Islet of Langerhans (tissue), 1 donor: ENCODE measurements at regions not wholly inside any gene's neighbourhood (a gene's known extent, or its start where the extent isn't known, plus 50 kb on each side); places are given as distances from the start of the nearest gene placed in this dataset.
A peak's percentile ranks its signal among the peaks of the same experiment; 100 is the strongest.

Experiments used
- FAIRE-seq: peaks from one replicate; lab custom pipeline; 2011; peaks lifted over from hg19 to GRCh38; lab: Jason Lieb, UNC

- FAIRE-seq: no peak
Measured at GRCh38 chr18:24530630-24531111, 70.2 kb downstream of the HRH4 start.

- no peak for FAIRE-seq
Measured at GRCh38 chr18:24534271-24534670, 73.8 kb downstream of the HRH4 start.

DNA sequence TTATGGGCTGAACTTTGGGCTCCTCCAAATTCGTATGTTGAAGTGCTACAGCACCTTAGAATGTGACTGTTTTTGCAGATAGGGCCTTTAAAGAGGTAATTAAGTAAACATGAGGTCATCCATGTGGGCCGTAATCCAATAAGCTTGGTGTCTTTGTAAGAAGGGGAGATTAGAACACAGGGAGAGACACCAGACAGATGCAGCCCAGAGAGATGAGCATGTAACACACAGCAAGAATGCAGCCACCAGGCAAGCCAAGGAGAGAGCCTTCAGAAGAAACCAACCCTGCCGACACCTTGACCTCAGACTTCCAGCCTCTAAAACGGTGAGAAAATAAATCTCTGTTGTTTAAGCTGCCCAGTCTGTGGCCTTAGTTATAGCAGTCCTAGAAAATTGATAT, 74.3 kb downstream of the HRH4 start:
- no peak for FAIRE-seq

- no peak for FAIRE-seq
Measured at GRCh38 chr18:24535527-24536295, 75.3 kb downstream of the HRH4 start.

DNA sequence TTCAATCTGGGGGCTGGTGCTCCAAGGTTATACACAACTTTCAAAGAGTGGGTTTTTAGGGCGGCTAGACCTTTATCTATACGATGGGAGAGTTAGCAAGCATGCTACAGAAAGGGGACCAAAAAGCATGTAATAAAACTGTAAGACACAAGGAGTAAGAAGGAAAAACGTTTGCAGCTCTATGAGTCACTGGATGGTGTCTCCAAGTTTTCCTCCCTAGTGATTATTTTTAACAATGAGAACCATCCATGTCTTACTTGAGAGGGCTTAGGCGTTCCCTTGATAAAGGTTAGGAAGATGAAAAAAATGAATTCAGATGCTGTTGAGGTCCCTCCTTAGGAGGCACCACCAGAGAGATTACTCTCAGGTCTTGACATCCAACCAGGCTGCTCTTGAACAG, 75.9 kb downstream of the HRH4 start:
- FAIRE-seq: no peak

GRCh38 chr18:24536834-24537233, 76.4 kb downstream of the HRH4 start:
- FAIRE-seq: no peak

GRCh38 chr18:24538414-24539264, 78.2 kb downstream of the HRH4 start:
- no peak for FAIRE-seq

DNA sequence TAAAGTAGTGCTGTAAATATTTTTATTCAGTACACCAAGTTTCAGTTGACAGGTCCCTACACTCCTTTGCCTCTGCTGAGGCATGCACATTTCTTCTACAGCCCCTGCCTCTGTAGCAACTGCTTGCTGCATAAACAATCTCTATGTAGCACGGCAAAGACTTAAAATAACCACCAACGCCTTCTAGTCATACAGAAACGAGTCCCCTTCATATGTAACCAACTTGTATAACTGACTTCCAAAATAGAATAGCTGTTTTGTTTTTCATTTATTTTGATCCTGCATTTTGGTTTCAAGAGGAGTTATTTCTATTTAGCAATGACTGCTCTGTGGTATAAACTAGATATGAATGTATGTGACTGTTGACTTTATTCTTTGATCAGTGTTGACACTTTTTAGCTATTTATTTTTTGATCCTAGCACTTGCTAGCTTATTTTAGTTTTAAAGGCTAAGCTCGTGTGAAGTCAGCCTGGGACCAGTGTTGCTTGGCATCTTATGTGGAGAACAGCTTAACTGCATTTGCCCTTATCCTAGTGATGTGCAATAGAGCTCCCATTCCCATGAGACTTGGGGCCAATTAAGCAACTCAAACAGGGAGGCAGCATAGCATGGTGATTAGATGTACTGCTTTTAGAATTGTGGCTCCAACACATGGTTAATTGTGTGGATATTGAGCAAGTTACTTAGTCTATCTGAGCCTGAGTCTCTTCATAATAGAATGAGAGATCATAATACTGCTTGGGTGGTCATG, 79.6 kb downstream of the HRH4 start:
- no peak for FAIRE-seq

- FAIRE-seq: no peak
Measured at GRCh38 chr18:24540896-24541295, 80.5 kb downstream of the HRH4 start.

DNA sequence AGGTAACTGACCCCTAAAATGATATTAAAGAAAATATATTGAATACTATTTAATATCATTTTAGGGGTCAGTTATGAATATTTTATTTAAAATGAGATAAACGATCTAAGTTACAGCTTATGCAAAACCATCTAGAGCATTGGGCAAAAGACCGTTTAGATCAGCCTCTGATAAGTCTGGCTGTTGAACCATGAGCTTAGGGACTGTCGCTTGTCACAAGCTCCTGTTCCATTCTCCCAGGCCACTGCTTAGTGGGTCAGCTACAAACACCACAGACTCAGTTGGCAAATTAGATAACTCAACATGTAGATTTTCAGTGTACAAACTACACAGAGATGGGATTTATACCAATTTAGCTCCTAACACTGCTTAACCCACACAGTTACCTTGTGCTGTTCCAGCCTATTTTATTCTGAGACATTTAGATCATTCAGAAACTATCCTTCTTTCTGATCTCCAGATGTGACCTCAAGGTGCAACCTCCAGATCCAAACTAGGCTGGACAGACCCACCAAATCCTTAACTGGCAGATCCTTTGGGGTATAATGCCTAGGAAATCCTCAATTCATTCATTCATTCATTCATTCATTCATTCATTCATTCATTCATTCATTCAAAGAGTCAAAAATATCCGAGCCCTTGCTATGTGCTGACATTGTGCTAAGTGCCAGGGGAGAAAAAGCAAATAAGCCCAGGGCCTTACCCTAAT, 82.8 kb downstream of the HRH4 start:
- FAIRE-seq: no peak

DNA sequence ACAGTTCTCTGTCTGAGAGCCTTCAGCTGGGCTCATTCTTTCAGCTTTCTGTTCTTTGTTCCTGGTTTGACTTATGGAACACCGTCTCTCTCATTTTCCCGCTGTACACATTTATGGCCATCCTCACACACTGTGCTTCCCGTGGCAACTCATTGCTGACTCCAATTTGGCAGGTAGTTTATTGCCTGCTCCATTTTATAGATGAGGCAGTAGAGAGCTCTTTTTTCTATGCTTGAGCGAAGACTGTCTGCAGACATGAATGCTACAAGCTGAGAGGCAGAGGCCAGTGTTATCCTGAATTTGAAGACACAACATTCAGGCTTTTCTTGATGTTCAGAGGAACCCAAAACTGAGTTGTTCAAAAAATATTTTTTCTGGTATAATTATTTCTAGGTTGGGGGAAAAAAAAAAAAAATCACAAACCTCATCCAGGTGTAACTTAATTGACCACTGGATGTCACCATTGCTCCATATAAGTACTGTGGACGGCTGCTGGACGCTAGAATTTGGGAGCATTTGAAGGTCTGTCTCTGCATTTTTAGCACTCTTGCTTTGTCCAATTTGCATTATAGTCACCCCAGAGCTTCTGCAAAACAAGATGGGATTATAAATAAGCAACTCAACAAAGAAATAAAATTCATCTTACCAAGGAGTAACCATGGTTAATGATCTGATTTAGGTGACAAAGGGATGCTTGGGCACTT, 83.5 kb downstream of the HRH4 start:
- peak; percentile 79 for FAIRE-seq

GRCh38 chr18:24544949-24545348, 84.5 kb downstream of the HRH4 start:
- no peak for FAIRE-seq

GRCh38 chr18:24545651-24546050, 85.2 kb downstream of the HRH4 start:
- FAIRE-seq: no peak

- FAIRE-seq: no peak
Measured at GRCh38 chr18:24546307-24546706, 85.9 kb downstream of the HRH4 start.

- FAIRE-seq: no peak
Measured at GRCh38 chr18:24548583-24548982, 88.1 kb downstream of the HRH4 start.

DNA sequence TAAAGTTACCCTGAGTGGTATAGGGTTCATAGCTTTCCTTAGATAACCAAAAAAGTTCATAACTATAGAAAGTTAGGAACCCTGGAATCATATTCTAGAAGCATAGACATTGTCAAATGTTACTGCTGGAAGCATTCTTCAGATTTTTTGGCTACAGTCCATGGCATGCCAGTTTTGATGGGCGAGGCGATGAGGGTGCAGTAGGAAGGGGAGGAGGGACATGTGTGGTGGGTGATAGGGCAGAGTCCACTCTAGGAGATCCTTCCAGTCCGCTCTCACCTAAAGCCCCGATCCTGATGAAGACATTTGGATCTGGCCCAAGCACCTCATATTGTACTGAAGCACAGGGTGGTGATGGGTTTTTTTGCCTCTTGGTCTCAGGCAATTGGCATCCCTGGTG, 91.8 kb downstream of the HRH4 start:
- no peak for FAIRE-seq

- FAIRE-seq: no peak
Measured at GRCh38 chr18:24553571-24554285, 93.3 kb downstream of the HRH4 start.

DNA sequence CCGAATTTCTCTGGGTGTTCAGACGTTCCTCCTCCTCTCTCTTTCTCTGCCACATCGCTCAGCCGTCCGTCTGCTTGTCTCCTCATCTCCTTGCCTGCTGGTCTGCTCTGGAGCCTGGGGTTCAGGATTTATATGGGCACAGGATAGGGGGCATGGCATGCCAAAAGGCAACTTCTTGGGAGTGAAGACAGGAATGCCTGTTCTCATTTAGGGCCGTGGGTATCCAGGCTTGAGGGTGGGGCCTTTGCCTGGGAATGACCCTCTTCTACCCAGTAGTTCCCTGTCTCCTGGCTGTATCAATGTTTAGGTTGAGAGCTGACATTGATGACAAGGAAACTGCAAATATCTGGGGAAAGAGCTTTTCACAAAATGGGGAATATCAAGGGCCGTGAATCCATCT, 98.0 kb downstream of the HRH4 start:
- no peak for FAIRE-seq

- FAIRE-seq: no peak
Measured at GRCh38 chr18:24559526-24559925, 99.1 kb downstream of the HRH4 start.

DNA sequence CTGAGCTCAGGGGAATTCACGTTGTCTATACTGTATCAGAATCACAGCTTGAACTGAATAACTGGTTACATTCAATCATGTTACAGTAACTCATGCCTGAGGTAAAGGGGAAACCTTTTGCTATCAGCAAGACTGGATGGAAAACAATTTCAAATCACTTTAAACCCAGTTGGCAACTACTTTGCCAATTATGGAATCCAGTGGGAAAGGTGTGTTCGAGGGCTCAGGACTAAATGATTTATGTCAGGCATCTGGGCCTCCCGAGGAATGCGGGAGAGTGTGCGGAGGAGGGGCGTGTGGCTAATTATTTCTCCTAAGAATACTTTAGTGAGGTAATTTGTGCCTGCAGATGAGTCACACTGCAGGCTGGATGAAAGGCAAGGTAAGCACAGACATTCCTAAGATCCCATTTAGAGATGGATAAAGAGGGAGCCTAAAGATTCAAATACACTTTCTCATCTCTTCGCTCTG, 100.1 kb downstream of the HRH4 start:
- no peak for FAIRE-seq
